ENCODE measurements at regions not wholly inside any gene's neighbourhood (a gene's known extent, or its start where the extent isn't known, plus 50 kb on each side); places are given as distances from the start of the nearest gene placed in this dataset.
A peak's percentile ranks its signal among the peaks of the same experiment; 100 is the strongest.

GRCh38 chr2:221676566-221677172, 104.6 kb upstream of the EPHA4 start:
- DNase-seq: no peak

GRCh38 chr2:221675201-221675908, 103.3 kb upstream of the EPHA4 start:
- no peak for DNase-seq

- no peak for DNase-seq
Measured at GRCh38 chr2:221674446-221674845, 102.3 kb upstream of the EPHA4 start.

GRCh38 chr2:221673248-221673647, 101.1 kb upstream of the EPHA4 start:
- DNase-seq: no peak

- DNase-seq: no peak
Measured at GRCh38 chr2:221671515-221671914, 99.4 kb upstream of the EPHA4 start.

- DNase-seq: no peak
Measured at GRCh38 chr2:221662689-221663391, 90.7 kb upstream of the EPHA4 start.

- DNase-seq: no peak
Measured at GRCh38 chr2:221657806-221658205, 85.7 kb upstream of the EPHA4 start.

- DNase-seq: no peak
Measured at GRCh38 chr2:221655300-221655699, 83.2 kb upstream of the EPHA4 start.

GRCh38 chr2:221653182-221653581, 81.1 kb upstream of the EPHA4 start:
- DNase-seq: no peak

- DNase-seq: peak in 6 of 14 donors; percentile 0 to 43 (median 1)
Measured at GRCh38 chr2:221649051-221649775, 77.1 kb upstream of the EPHA4 start.

GRCh38 chr2:221642447-221642846, 70.3 kb upstream of the EPHA4 start:
- DNase-seq: no peak

- no peak for DNase-seq
Measured at GRCh38 chr2:221641181-221641871, 69.2 kb upstream of the EPHA4 start.

- no peak for DNase-seq
Measured at GRCh38 chr2:221640686-221641085, 68.6 kb upstream of the EPHA4 start.

GRCh38 chr2:221637851-221638250, 65.7 kb upstream of the EPHA4 start:
- DNase-seq: no peak

GRCh38 chr2:221635949-221636348, 63.8 kb upstream of the EPHA4 start:
- no peak for DNase-seq

GRCh38 chr2:221629468-221629867, 57.4 kb upstream of the EPHA4 start:
- DNase-seq: no peak

- no peak for DNase-seq
Measured at GRCh38 chr2:221624475-221624874, 52.4 kb upstream of the EPHA4 start.

All from C1 segment of cervical spinal cord (tissue), 14 donors.